Endothelial cell of umbilical vein (primary cell): ENCODE measurements at regions not wholly inside any gene's neighbourhood (a gene's known extent, or its start where the extent isn't known, plus 50 kb on each side); places are given as distances from the start of the nearest gene placed in this dataset.

Experiments used
- BruUV-seq: library from RNA; stranded (reverse); fragments of 400-500 nt; replicated peaks from 2 replicates; lab custom pipeline; 2021; lab: Mats Ljungman, UMichigan
- CTCF ChIA-PET: fragments of 300-600, 350-600 bp; sonication (Branson Sonifier 250); formaldehyde crosslinking; loops from one replicate; lab custom pipeline; 2021; ENCODE audit warnings: antibody characterized with exemption, inconsistent platforms; lab: Charles Lee
- POLR2A ChIA-PET: fragments of 300-600, 350-600 bp; sonication (Branson Sonifier 250); formaldehyde crosslinking; loops from one replicate; lab custom pipeline; 2021; ENCODE audit warnings: antibody characterized with exemption, inconsistent platforms; lab: Charles Lee
- DNase-seq: peaks from one replicate; pipeline ENCODE4 v3.0.0-alpha.2; 2011; ENCODE audit warnings: low read depth, low spot score
- FAIRE-seq: peaks from 2 replicates; lab custom pipeline; 2011; peaks lifted over from hg19 to GRCh38; lab: Jason Lieb, UNC
- H2AFZ ChIP-seq: 2 replicates; pipeline ENCODE4 v1.6.0; 2012; ENCODE audit warnings: low read depth, low read length, control low read depth, inconsistent platforms
- H3K27ac ChIP-seq: 2 replicates; pipeline ENCODE4 v1.5.1; 2011; ENCODE audit warnings: low read depth, mild to moderate bottlenecking, control low read depth, low read length, moderate library complexity; ENCODE audit not compliant: insufficient read depth
- H3K27me3 ChIP-seq, 2 experiments: 2 replicates each; pipeline versions ENCODE4 v1.6.0 to v1.6.1; 2011; ENCODE audit warnings: low read length in 2 of 2, mixed read lengths in 1 of 2; ENCODE audit not compliant: control insufficient read depth in 2 of 2, insufficient read depth in 2 of 2
- H3K36me3 ChIP-seq, 2 experiments: 2 replicates in 1 of 2; 3 replicates in 1 of 2; pipeline ENCODE4 v1.5.1; 2011; ENCODE audit warnings: low read length in 2 of 2, mild to moderate bottlenecking in 1 of 2, moderate library complexity in 1 of 2; ENCODE audit not compliant: control insufficient read depth in 2 of 2, insufficient read depth in 2 of 2; ENCODE audit errors: extremely low read depth in 1 of 2
- H3K4me1 ChIP-seq: 3 replicates; pipeline ENCODE4 v1.5.1; 2011; ENCODE audit warnings: mild to moderate bottlenecking, low read length; ENCODE audit not compliant: control insufficient read depth, insufficient read depth; ENCODE audit errors: extremely low read depth
- H3K4me2 ChIP-seq: 2 replicates; pipeline ENCODE4 v1.6.1; 2011; ENCODE audit warnings: low read length, control low read depth, mixed read lengths; ENCODE audit not compliant: insufficient read depth
- H3K4me3 ChIP-seq, 3 experiments: fragments of 200-600 bp in 1 of 3; sonication (generic), shearing (Covaris generic) in 1 of 3; replicated peaks in 1 of 3; 2 replicates each; pipeline ENCODE4 v1.5.1; 2011 to 2016; ENCODE audit warnings: control low read depth in 3 of 3, low read length in 3 of 3, mild to moderate bottlenecking in 2 of 3, inconsistent platforms in 1 of 3, low read depth in 1 of 3, moderate library complexity in 1 of 3; ENCODE audit not compliant: insufficient read depth in 1 of 3
- H3K79me2 ChIP-seq: 2 replicates; pipeline ENCODE4 v1.6.0; 2012; ENCODE audit warnings: low read length, inconsistent platforms; ENCODE audit not compliant: control insufficient read depth, insufficient read depth
- H3K9ac ChIP-seq: replicated peaks from 2 replicates; pipeline ENCODE3; 2011; ENCODE audit warnings: low read length, control low read depth; ENCODE audit not compliant: insufficient read depth; ENCODE audit errors: extremely low read depth
- H3K9me1 ChIP-seq: replicated peaks from 3 replicates; pipeline ENCODE4 v1.6.0; 2011; ENCODE audit warnings: mild to moderate bottlenecking, low read length; ENCODE audit not compliant: control insufficient read depth, insufficient read depth; ENCODE audit errors: extremely low read depth
- H3K9me3 ChIP-seq: replicated peaks from 2 replicates; pipeline ENCODE4 v1.5.1; 2012; ENCODE audit warnings: low read length, inconsistent platforms; ENCODE audit not compliant: control insufficient read depth, insufficient read depth
- H4K20me1 ChIP-seq: replicated peaks from 2 replicates; pipeline ENCODE3; 2011; ENCODE audit warnings: mild to moderate bottlenecking, low read length; ENCODE audit not compliant: control insufficient read depth, insufficient read depth; ENCODE audit errors: extremely low read depth
- CTCF ChIP-seq, 2 donors: IDR thresholded peaks; 1 replicate in 1 of 2; 2 replicates in 1 of 2; pipeline ENCODE4 v1.5.1; 2011; ENCODE audit warnings: low read length in 2 of 2, mild to moderate bottlenecking in 2 of 2, moderate library complexity in 2 of 2, control low read depth in 1 of 2, inconsistent platforms in 1 of 2, low read depth in 1 of 2; ENCODE audit not compliant: insufficient read depth in 1 of 2; ENCODE audit errors: extremely low read depth in 1 of 2
- EZH2 ChIP-seq: IDR thresholded peaks from 2 replicates; pipeline ENCODE4 v1.6.1; 2012; ENCODE audit warnings: borderline replicate concordance, low read depth, mild to moderate bottlenecking, moderate library complexity, low read length, inconsistent platforms; ENCODE audit not compliant: severe bottlenecking
- FOS ChIP-seq: IDR thresholded peaks from 2 replicates; pipeline ENCODE4 v1.6.1; 2011; ENCODE audit warnings: mild to moderate bottlenecking, low read length, moderate library complexity, borderline replicate concordance; ENCODE audit not compliant: insufficient read depth
- GATA2 ChIP-seq: IDR thresholded peaks from 2 replicates; pipeline ENCODE4 v1.7.0; 2011; ENCODE audit warnings: low read depth, mild to moderate bottlenecking, moderate library complexity, mixed read lengths, low read length; ENCODE audit not compliant: insufficient read length, insufficient read depth
- JUN ChIP-seq: IDR thresholded peaks from 2 replicates; pipeline ENCODE4 v1.6.1; 2011; ENCODE audit warnings: borderline replicate concordance, low read depth; ENCODE audit not compliant: insufficient read length, insufficient read depth
- MAX ChIP-seq: IDR thresholded peaks from 2 replicates; pipeline ENCODE4 v1.6.1; 2011; ENCODE audit not compliant: insufficient read depth, insufficient read length
- MYC ChIP-seq: IDR thresholded peaks from one replicate; pipeline ENCODE4 v1.6.1; 2011; ENCODE audit warnings: mild to moderate bottlenecking, low read depth, low read length
- POLR2A ChIP-seq: IDR thresholded peaks from 2 replicates; pipeline ENCODE4 v1.6.1; 2012; ENCODE audit warnings: low read depth, mild to moderate bottlenecking, control low read depth, low read length
- POLR2AphosphoS5 ChIP-seq: IDR thresholded peaks from 2 replicates; pipeline ENCODE4 v1.6.1; 2012; ENCODE audit warnings: low read depth, mild to moderate bottlenecking, control low read depth, low read length, moderate library complexity; ENCODE audit not compliant: insufficient read depth
- dilution Hi-C: fragments of 300-500 bp; cut with MboI; formaldehyde crosslinking; loops from one replicate; pipeline ENCODE4 v1.15.0; 2019; ENCODE audit warnings: low sequenced_read_pairs; ENCODE audit not compliant: extremely low pct_ligation_motif_present
- intact Hi-C: fragments of 100-400 bp; cut with micrococcal nuclease; formaldehyde crosslinking; loops from one replicate; pipeline ENCODE4 v1.10.0; 2022

DNA sequence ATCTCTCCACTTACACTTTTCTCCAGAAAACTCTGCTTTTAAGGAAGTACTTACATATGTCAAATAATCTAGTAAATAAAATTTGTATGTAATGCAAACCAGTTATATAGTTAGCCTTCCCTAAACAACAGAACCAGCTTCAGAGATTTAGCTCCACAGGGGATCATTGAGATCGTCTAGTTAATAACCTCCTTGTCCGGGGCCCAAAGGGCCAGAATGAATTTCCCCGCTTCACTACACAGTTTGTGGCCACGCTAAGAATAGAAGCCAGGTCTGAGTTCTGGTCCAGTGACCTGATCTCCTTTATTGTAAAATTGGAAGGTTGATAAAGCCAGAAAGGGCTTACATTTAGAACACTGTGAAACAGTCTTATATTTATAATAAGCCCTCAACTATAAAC, 245.2 kb downstream of the TPBG start:
- no peaks in the 10 kb centered on the region for H4K20me1 ChIP-seq
- BruUV-seq, result no TSS peak
- ChIA-PET CTCF (interaction anchor here (1.0 kb wide), 1 partner anchor 12 kb away, joined by 6 read pairs; no protein-coding TSS in a partner anchor), POLR2A (no interaction called here)
- H3K4me3 ChIP-seq, result no peak overlapping the region
- no peak overlapping the region for H3K9ac ChIP-seq
- no peaks in the 10 kb centered on the region for H3K36me3 ChIP-seq
- no peak overlapping the region for H3K27ac ChIP-seq
- no peaks in the 10 kb centered on the region for H3K79me2 ChIP-seq
- DNase-seq (no peak), FAIRE-seq (no peak)
- no peak overlapping the region for H3K4me2 ChIP-seq
- H3K9me3 ChIP-seq, result no peaks in the 10 kb centered on the region
- dilution Hi-C loops (no loop called here), intact Hi-C loops (no loop called here)
- no peak for TF ChIP-seq GATA2
- no peak for TF ChIP-seq FOS
- TF ChIP-seq POLR2AphosphoS5, result no peak
- TF ChIP-seq JUN, result no peak
- no peak for TF ChIP-seq MYC
- no peaks in the 10 kb centered on the region for H3K4me1 ChIP-seq
- H3K27me3 ChIP-seq, result no peaks in the 10 kb centered on the region
- H3K9me1 ChIP-seq, result no peaks in the 10 kb centered on the region
- no peak overlapping the region for H2AFZ ChIP-seq

DNA sequence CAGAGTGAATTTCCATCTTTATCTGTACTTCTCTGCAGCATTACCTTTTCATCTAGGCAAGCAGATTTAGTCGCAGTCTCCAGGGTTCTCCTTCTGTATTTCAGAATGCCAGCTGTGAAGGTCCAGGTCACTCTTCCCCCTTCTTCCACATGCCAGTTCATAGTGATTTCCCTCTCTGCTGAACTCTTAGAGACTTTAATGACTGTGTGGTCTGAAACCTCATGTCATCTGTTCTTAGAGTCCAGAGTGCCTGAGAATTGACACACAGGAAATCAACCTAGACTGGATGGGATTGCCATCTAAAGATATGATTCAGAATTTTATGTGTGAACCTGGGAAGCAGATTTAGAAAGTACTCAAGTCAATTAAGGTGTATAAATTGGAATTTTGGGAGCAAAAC, 248.1 kb downstream of the TPBG start:
- Histone ChIP-seq H3K36me3 (no peaks in the 10 kb centered on the region), H3K9me1 (no peaks in the 10 kb centered on the region), H3K9ac (no peak overlapping the region), H3K4me2 (no peak overlapping the region), H3K27me3 (no peaks in the 10 kb centered on the region), H4K20me1 (no peaks in the 10 kb centered on the region), H2AFZ (no peak overlapping the region), H3K4me3 (no peak overlapping the region), H3K4me1 (no peaks in the 10 kb centered on the region), H3K27ac (no peak overlapping the region), H3K9me3 (no peaks in the 10 kb centered on the region), H3K79me2 (no peaks in the 10 kb centered on the region)
- dilution Hi-C loops, result no loop called here
- intact Hi-C loops, result no loop called here
- TF ChIP-seq POLR2A (no peak), FOS (no peak), JUN (no peak), CTCF (IDR thresholded peaks at IDR 0.05; ENCODE audit: extremely low read depth in 1 of 2, insufficient read depth in 1 of 2, low read depth in 1 of 2, low read length in 2 of 2) (no peak), GATA2 (no peak), EZH2 (no peak), POLR2AphosphoS5 (no peak), MAX (no peak), MYC (no peak)
- no peak for DNase-seq
- POLR2A ChIA-PET, result no interaction called here
- BruUV-seq, result no TSS peak
- CTCF ChIA-PET, result no interaction called here
- FAIRE-seq, result no peak
